ENCODE measurements at regions not wholly inside any gene's neighbourhood (a gene's known extent, or its start where the extent isn't known, plus 50 kb on each side); places are given as distances from the start of the nearest gene placed in this dataset.

DNA sequence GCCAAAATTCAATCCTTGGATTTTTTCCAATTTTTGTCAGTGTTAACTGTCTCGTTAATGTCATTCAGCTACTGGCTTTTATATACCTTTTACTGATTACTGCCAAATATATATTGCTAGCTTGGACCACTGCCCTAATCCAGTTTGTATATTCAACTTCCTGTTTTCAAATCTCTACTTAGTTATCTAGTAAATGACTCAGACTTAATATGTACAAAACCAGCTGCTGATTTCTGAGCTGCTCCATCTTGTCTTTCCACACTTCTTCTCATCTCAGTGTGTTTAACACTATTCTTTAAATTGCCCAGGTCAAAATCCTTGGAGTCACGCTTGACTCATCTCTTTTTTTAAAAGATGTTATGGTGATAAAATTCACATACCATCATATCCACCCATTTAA lies 1196.7 kb downstream of the RAPGEF2 start:
- WGBS, 3 donors = 23 to 42% (median 38%) methylated on average over 2 of the region's 2 CpGs
- DNase-seq = no peak
- no peak for FAIRE-seq

DNA sequence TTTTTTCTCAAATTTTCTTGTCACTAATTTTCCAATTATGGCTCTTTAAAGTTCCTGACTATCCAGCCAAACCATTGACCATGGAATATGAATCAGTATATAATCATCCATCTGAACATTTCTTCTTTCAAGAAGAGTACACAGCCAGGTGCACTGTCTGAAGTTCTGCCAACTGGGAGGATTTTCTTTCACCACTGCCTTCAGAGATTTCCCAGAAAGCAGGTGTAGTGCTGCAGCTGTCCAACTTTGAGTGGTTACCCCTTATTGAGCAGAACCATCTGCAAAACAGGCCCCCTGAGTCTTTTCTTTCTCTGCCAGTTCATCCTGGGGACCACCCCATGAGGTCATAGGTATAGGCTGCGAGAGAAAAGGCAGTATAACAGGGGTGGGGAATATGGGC lies 1213.2 kb downstream of the RAPGEF2 start:
- FAIRE-seq (no peak), DNase-seq (no peak)
- Histone ChIP-seq H3K36me3 (ENCODE audit: control insufficient read depth in 3 of 3, insufficient read depth in 2 of 3, low read depth in 1 of 3, low read length in 3 of 3) (no peaks in the 10 kb centered on the region), H3K9me3 (ENCODE audit: control insufficient read depth in 2 of 2, insufficient read depth in 1 of 2, low read depth in 1 of 2, low read length in 1 of 2) (peaks cover 0 to 3% of the 10 kb centered on the region in 2 donors), H3K4me3 (ENCODE audit: low read depth in 1 of 3, low read length in 3 of 3) (no peak overlapping the region), H3K27ac (ENCODE audit: low read depth in 1 of 3, low read length in 2 of 3) (no peak overlapping the region), H3K27me3 (ENCODE audit: control insufficient read depth in 3 of 3, insufficient read depth in 3 of 3, low read length in 3 of 3) (no peaks in the 10 kb centered on the region), H3K4me1 (ENCODE audit: control insufficient read depth in 3 of 3, insufficient read depth in 2 of 3, low read depth in 1 of 3, low read length in 2 of 3) (no peaks in the 10 kb centered on the region)
- WGBS, 3 donors = 43 to 78% (median 67%) methylated on average over 1 of the region's 1 CpG

More for the DNA sequence above, 1196.7 kb downstream of the RAPGEF2 start:
- no peaks in the 10 kb centered on the region for H3K9me3 ChIP-seq (ENCODE audit: control insufficient read depth in 2 of 2, insufficient read depth in 1 of 2, low read depth in 1 of 2, low read length in 1 of 2)
- no peak overlapping the region for H3K4me3 ChIP-seq (ENCODE audit: low read depth in 1 of 3, low read length in 3 of 3)
- no peaks in the 10 kb centered on the region for H3K36me3 ChIP-seq (ENCODE audit: control insufficient read depth in 3 of 3, insufficient read depth in 2 of 3, low read depth in 1 of 3, low read length in 3 of 3)
- no peaks in the 10 kb centered on the region for H3K4me1 ChIP-seq (ENCODE audit: control insufficient read depth in 3 of 3, insufficient read depth in 2 of 3, low read depth in 1 of 3, low read length in 2 of 3)
- no peak overlapping the region for H3K27ac ChIP-seq (ENCODE audit: low read depth in 1 of 3, low read length in 2 of 3)
- H3K27me3 ChIP-seq (ENCODE audit: control insufficient read depth in 3 of 3, insufficient read depth in 3 of 3, low read length in 3 of 3) = no peaks in the 10 kb centered on the region

DNA sequence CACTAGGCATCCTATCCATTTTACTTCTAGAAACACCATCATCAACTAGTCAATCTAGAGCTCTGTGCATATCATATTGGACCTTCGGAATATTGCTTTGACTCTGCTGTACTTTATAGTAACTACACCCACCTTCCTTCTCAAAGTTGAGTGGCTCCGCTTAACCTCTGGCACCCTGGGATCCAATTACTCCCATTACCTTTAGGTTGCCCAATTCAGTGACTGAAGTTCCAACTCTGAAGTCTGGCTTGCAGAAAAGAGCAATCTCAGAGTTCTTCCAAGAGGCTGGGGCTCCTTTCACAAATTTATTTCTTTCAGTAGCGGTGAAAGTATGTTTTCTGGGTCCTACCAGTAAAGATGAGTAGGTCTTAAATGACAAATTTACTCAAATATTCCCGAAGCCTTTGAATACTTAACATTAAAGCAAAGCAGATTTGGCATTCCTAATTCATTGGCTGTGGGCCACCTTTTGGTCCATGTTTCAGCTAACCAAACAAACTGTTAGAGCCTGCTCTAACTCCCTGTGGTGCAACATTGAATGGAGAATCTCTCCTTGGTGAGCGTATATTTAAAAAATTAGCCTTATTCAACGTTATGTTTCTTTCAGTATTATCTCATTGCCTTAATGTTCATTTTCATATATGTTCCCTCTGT lies 1215.8 kb downstream of the RAPGEF2 start:
- no peaks in the 10 kb centered on the region for H3K4me1 ChIP-seq (ENCODE audit: control insufficient read depth in 3 of 3, insufficient read depth in 2 of 3, low read depth in 1 of 3, low read length in 2 of 3)
- WGBS, 3 donors = 78 to 86% (median 80%) methylated on average over 6 of the region's 6 CpGs
- FAIRE-seq (no peak), DNase-seq (no peak)
- no peak overlapping the region for H3K4me3 ChIP-seq (ENCODE audit: low read depth in 1 of 3, low read length in 3 of 3)
- H3K36me3 ChIP-seq (ENCODE audit: control insufficient read depth in 3 of 3, insufficient read depth in 2 of 3, low read depth in 1 of 3, low read length in 3 of 3) = no peaks in the 10 kb centered on the region
- H3K27ac ChIP-seq (ENCODE audit: low read depth in 1 of 3, low read length in 2 of 3) = no peak overlapping the region
- no peaks in the 10 kb centered on the region for H3K27me3 ChIP-seq (ENCODE audit: control insufficient read depth in 3 of 3, insufficient read depth in 3 of 3, low read length in 3 of 3)
- peaks cover 0 to 3% of the 10 kb centered on the region in 2 donors for H3K9me3 ChIP-seq (ENCODE audit: control insufficient read depth in 2 of 2, insufficient read depth in 1 of 2, low read depth in 1 of 2, low read length in 1 of 2)

- no peak overlapping the region for H3K4me3 ChIP-seq (ENCODE audit: low read depth in 1 of 3, low read length in 3 of 3)
- DNase-seq (no peak), FAIRE-seq (no peak)
- no peaks in the 10 kb centered on the region for H3K27me3 ChIP-seq (ENCODE audit: control insufficient read depth in 3 of 3, insufficient read depth in 3 of 3, low read length in 3 of 3)
- H3K36me3 ChIP-seq (ENCODE audit: control insufficient read depth in 3 of 3, insufficient read depth in 2 of 3, low read depth in 1 of 3, low read length in 3 of 3) = no peaks in the 10 kb centered on the region
- 68 to 87% (median 82%) methylated on average over 4 of the region's 4 CpGs for WGBS, 3 donors
- no peaks in the 10 kb centered on the region for H3K4me1 ChIP-seq (ENCODE audit: control insufficient read depth in 3 of 3, insufficient read depth in 2 of 3, low read depth in 1 of 3, low read length in 2 of 3)
- peaks cover 0 to 3% of the 10 kb centered on the region in 2 donors for H3K9me3 ChIP-seq (ENCODE audit: control insufficient read depth in 2 of 2, insufficient read depth in 1 of 2, low read depth in 1 of 2, low read length in 1 of 2)
- H3K27ac ChIP-seq (ENCODE audit: low read depth in 1 of 3, low read length in 2 of 3) = no peak overlapping the region
Measured at GRCh38 chr4:160319221-160319867, 1216.5 kb downstream of the RAPGEF2 start.

GRCh38 chr4:160319868-160320260 lies 1217.0 kb downstream of the RAPGEF2 start:
- Histone ChIP-seq H3K9me3 (ENCODE audit: control insufficient read depth in 2 of 2, insufficient read depth in 1 of 2, low read depth in 1 of 2, low read length in 1 of 2) (peaks cover 0 to 3% of the 10 kb centered on the region in 2 donors), H3K36me3 (ENCODE audit: control insufficient read depth in 3 of 3, insufficient read depth in 2 of 3, low read depth in 1 of 3, low read length in 3 of 3) (no peaks in the 10 kb centered on the region), H3K4me3 (ENCODE audit: low read depth in 1 of 3, low read length in 3 of 3) (no peak overlapping the region), H3K27me3 (ENCODE audit: control insufficient read depth in 3 of 3, insufficient read depth in 3 of 3, low read length in 3 of 3) (no peaks in the 10 kb centered on the region), H3K27ac (ENCODE audit: low read depth in 1 of 3, low read length in 2 of 3) (no peak overlapping the region), H3K4me1 (ENCODE audit: control insufficient read depth in 3 of 3, insufficient read depth in 2 of 3, low read depth in 1 of 3, low read length in 2 of 3) (no peaks in the 10 kb centered on the region)
- no peak for DNase-seq
- FAIRE-seq = no peak
- WGBS, 3 donors = 88 to 94% (median 88%) methylated on average over 2 of the region's 2 CpGs

GRCh38 chr4:160326110-160326509 lies 1223.2 kb downstream of the RAPGEF2 start:
- WGBS, 3 donors = 69 to 73% (median 71%) methylated on average over 5 of the region's 5 CpGs
- no peak for DNase-seq
- no peaks in the 10 kb centered on the region for H3K9me3 ChIP-seq (ENCODE audit: control insufficient read depth in 2 of 2, insufficient read depth in 1 of 2, low read depth in 1 of 2, low read length in 1 of 2)

GRCh38 chr4:160347197-160347596 lies 1244.3 kb downstream of the RAPGEF2 start:
- FAIRE-seq = no peak
- no peaks in the 10 kb centered on the region for H3K27me3 ChIP-seq (ENCODE audit: control insufficient read depth in 3 of 3, insufficient read depth in 3 of 3, low read length in 3 of 3)
- H3K4me3 ChIP-seq (ENCODE audit: low read depth in 1 of 3, low read length in 3 of 3) = no peak overlapping the region

More at GRCh38 chr4:160326110-160326509, 1223.2 kb downstream of the RAPGEF2 start:
- no peak overlapping the region for H3K27ac ChIP-seq (ENCODE audit: low read depth in 1 of 3, low read length in 2 of 3)
- FAIRE-seq = no peak
- no peak overlapping the region for H3K4me3 ChIP-seq (ENCODE audit: low read depth in 1 of 3, low read length in 3 of 3)
- H3K4me1 ChIP-seq (ENCODE audit: control insufficient read depth in 3 of 3, insufficient read depth in 2 of 3, low read depth in 1 of 3, low read length in 2 of 3) = no peaks in the 10 kb centered on the region
- no peaks in the 10 kb centered on the region for H3K36me3 ChIP-seq (ENCODE audit: control insufficient read depth in 3 of 3, insufficient read depth in 2 of 3, low read depth in 1 of 3, low read length in 3 of 3)
- no peaks in the 10 kb centered on the region for H3K27me3 ChIP-seq (ENCODE audit: control insufficient read depth in 3 of 3, insufficient read depth in 3 of 3, low read length in 3 of 3)

DNA sequence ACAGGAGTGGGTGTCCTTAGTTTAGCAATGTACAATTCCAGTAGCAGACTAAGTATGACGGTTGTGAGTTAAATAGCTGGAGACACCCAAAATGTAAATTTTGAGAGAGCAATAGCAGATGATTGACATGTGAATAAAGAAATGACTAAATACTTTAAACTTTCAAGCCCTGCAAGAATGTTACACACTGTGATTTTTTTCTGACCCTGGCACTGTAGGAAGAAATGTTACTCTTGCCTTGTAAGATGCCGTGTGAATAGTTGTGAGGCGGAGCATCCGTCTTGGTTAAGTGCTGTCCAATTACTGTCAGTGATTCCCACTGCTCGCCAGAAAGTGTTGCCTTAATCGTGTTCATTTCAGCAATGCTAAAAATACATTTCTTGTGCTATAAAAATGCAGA lies 1248.1 kb downstream of the RAPGEF2 start:
- no peaks in the 10 kb centered on the region for H3K4me1 ChIP-seq (ENCODE audit: control insufficient read depth in 3 of 3, insufficient read depth in 2 of 3, low read depth in 1 of 3, low read length in 2 of 3)
- FAIRE-seq (no peak), DNase-seq (no peak)
- H3K27me3 ChIP-seq (ENCODE audit: control insufficient read depth in 3 of 3, insufficient read depth in 3 of 3, low read length in 3 of 3) = no peaks in the 10 kb centered on the region
- H3K4me3 ChIP-seq (ENCODE audit: low read depth in 1 of 3, low read length in 3 of 3) = no peak overlapping the region
- 70 to 86% (median 82%) methylated on average over 6 of the region's 6 CpGs for WGBS, 3 donors
- no peak overlapping the region for H3K27ac ChIP-seq (ENCODE audit: low read depth in 1 of 3, low read length in 2 of 3)
- no peaks in the 10 kb centered on the region for H3K9me3 ChIP-seq (ENCODE audit: control insufficient read depth in 2 of 2, insufficient read depth in 1 of 2, low read depth in 1 of 2, low read length in 1 of 2)
- H3K36me3 ChIP-seq (ENCODE audit: control insufficient read depth in 3 of 3, insufficient read depth in 2 of 3, low read depth in 1 of 3, low read length in 3 of 3) = no peaks in the 10 kb centered on the region

More at GRCh38 chr4:160347197-160347596, 1244.3 kb downstream of the RAPGEF2 start:
- Histone ChIP-seq H3K36me3 (ENCODE audit: control insufficient read depth in 3 of 3, insufficient read depth in 2 of 3, low read depth in 1 of 3, low read length in 3 of 3) (no peaks in the 10 kb centered on the region), H3K4me1 (ENCODE audit: control insufficient read depth in 3 of 3, insufficient read depth in 2 of 3, low read depth in 1 of 3, low read length in 2 of 3) (no peaks in the 10 kb centered on the region), H3K9me3 (ENCODE audit: control insufficient read depth in 2 of 2, insufficient read depth in 1 of 2, low read depth in 1 of 2, low read length in 1 of 2) (no peaks in the 10 kb centered on the region), H3K27ac (ENCODE audit: low read depth in 1 of 3, low read length in 2 of 3) (no peak overlapping the region)
- DNase-seq = no peak

DNA sequence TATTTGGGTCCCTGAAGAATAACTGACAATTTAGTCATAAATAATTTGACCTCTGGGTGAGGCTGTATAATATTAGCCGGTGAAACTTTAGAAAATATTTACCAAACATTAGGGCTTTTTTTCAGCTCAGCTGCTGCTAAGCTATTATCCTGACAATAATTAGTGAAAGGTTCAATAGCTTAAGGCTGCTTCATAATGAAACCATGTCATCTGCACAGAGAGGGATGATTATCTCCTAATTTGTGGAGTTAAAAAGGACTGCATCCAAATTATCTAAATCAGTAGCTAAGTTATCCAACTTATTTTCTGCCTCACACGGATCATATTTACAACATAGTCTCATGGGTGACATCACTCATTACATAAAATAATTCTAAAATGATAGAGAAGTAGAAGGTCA lies 1249.8 kb downstream of the RAPGEF2 start:
- WGBS, 3 donors = 45 to 58% (median 56%) methylated on average over 2 of the region's 2 CpGs
- DNase-seq (no peak), FAIRE-seq (no peak)
- Histone ChIP-seq H3K4me1 (ENCODE audit: control insufficient read depth in 3 of 3, insufficient read depth in 2 of 3, low read depth in 1 of 3, low read length in 2 of 3) (no peaks in the 10 kb centered on the region), H3K9me3 (ENCODE audit: control insufficient read depth in 2 of 2, insufficient read depth in 1 of 2, low read depth in 1 of 2, low read length in 1 of 2) (no peaks in the 10 kb centered on the region), H3K27ac (ENCODE audit: low read depth in 1 of 3, low read length in 2 of 3) (no peak overlapping the region), H3K27me3 (ENCODE audit: control insufficient read depth in 3 of 3, insufficient read depth in 3 of 3, low read length in 3 of 3) (no peaks in the 10 kb centered on the region), H3K36me3 (ENCODE audit: control insufficient read depth in 3 of 3, insufficient read depth in 2 of 3, low read depth in 1 of 3, low read length in 3 of 3) (no peaks in the 10 kb centered on the region), H3K4me3 (ENCODE audit: low read depth in 1 of 3, low read length in 3 of 3) (no peak overlapping the region)
